ENCODE measurements at regions not wholly inside any gene's neighbourhood (a gene's known extent, or its start where the extent isn't known, plus 50 kb on each side); places are given as distances from the start of the nearest gene placed in this dataset.

GRCh38 chr1:116278541-116278866 lies 94.5 kb upstream of the ATP1A1 start:
- TF ChIP-seq, protein P1, sequence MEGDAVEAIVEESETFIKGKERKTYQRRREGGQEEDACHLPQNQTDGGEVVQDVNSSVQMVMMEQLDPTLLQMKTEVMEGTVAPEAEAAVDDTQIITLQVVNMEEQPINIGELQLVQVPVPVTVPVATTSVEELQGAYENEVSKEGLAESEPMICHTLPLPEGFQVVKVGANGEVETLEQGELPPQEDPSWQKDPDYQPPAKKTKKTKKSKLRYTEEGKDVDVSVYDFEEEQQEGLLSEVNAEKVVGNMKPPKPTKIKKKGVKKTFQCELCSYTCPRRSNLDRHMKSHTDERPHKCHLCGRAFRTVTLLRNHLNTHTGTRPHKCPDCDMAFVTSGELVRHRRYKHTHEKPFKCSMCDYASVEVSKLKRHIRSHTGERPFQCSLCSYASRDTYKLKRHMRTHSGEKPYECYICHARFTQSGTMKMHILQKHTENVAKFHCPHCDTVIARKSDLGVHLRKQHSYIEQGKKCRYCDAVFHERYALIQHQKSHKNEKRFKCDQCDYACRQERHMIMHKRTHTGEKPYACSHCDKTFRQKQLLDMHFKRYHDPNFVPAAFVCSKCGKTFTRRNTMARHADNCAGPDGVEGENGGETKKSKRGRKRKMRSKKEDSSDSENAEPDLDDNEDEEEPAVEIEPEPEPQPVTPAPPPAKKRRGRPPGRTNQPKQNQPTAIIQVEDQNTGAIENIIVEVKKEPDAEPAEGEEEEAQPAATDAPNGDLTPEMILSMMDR (IDR thresholded peaks at IDR 0.05 in 4 of 5, conservative IDR thresholded peaks at IDR 0.05 in 1 of 5): no peak
- TF ChIP-seq POLR2A (IDR thresholded peaks at IDR 0.05): no peak
